ENCODE measurements at regions not wholly inside any gene's neighbourhood (a gene's known extent, or its start where the extent isn't known, plus 50 kb on each side); places are given as distances from the start of the nearest gene placed in this dataset.

DNA sequence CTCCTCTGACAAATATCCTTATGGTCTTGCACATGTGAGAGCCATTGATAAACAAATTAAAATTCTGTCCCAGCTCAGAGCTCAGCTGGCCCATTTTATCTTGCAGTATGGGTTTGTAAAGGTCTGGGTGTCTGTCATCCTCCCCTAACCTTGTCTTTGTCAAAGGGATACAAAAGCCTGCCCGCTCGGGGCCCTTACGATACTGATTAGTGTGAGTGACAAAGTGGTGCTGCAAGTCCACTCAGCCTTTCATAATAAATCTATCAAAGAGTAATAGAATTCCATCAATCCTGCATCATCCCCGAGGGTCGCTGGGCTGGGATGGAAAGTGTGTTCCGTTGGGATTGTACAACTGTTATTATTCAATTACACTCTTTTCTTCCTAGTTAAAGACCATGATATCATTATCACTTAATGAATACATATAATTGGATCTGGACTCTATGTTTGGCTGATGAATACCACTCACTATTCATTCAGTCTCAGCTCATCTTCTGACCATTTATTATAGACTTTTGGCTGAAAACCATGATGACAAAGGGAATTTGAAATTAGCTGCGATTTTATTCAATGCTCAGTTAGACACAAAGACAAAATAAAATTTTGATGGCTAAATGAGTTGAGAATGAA is 122.5 kb upstream of the FOXD3 start:
- DNase-seq (ENCODE audit: low spot score), result no peak

DNA sequence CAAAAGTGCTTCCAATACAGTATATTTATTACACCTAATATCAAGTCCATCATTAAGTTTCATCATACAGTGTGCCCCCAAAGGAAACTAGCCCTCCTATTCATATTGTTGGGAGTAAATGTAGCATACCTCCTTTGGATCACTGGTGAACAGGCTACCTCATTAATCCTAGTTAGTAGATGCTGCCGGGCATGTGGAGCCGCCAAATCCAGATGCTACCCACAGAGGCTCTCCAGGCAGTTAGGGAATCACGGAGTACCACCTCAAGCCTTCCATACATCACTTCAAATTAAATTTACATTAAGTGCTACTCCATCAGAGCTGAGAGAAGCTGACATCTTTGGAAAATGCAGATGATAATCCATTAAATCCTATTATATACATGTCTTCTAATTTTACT is 121.7 kb upstream of the FOXD3 start:
- no peak for DNase-seq (ENCODE audit: low spot score)

DNA sequence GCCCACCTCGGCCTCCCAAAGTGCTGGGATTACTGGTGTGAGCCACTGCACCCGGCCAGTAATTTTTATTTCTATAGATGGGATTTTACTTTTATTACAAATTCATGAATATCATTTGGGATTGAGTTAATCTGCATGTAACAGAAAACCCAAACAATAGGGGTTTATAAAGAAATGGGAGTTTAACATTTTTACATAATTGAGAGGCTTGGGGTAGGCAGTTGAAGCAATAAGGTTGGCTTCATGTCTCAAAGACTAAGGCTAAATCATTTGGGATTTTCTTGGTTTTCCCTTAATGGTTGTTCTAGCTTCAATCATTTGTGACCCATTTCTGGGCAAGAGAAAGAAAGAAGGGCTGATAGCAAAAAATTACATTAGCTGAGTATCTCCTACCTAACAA is 118.7 kb upstream of the FOXD3 start:
- no peak for DNase-seq (ENCODE audit: low spot score)

DNA sequence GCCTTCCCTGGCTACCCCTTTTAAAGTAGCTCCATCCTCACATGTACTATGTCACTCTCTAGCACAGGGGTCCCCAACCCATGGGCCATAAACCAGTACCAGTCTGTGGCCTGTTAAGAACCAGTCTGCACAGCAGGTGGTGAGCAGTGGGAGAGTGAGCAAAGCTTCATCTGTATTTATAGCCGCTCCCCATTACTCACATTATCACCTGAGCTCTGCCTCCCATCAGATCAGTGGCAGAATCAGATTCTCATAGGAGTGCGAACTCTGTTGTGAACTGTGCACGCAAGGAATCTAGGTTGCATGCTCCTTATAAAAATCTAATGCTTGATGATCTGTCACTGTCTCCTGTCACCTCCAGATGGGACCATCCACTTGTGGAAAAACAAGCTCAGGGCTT is 116.6 kb upstream of the FOXD3 start:
- no peak for DNase-seq (ENCODE audit: low spot score)

DNA sequence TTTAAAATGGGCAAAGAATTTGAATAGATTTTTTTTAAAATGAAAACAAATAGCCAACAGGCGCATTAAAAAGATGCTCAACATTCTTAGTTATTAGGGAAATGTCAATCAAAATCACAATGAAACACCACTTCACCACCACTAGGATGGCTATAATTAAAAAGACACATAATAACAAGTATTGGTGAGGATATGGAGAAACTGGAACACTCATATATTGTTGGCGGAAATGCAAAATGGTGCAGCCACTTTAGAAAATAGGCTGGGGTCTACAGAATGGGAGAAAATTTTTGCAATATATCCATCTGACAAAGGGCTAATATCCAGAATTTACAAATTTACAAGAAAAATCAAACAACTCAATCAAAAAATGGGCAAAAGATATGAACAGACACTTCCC is 107.8 kb upstream of the FOXD3 start:
- no peak for DNase-seq (ENCODE audit: low spot score)

DNA sequence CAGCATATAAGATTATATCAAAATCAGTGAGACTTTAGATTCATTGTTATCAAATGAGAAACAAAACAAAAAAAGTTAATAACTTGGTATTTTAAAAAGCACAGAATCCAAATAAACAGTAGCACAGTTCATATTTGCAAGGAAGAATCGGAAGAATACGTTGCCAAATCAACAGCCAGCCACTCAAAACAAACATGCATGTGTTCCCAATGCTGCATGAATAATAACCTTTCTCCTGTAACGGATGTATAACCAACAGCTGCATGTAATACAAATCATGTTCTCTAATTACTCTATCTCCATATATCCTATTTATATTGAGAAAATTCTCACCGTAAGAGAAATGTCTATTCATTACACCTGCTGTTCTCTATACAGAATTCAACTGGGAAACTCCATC is 98.9 kb upstream of the FOXD3 start:
- no peak for DNase-seq (ENCODE audit: low spot score)

DNA sequence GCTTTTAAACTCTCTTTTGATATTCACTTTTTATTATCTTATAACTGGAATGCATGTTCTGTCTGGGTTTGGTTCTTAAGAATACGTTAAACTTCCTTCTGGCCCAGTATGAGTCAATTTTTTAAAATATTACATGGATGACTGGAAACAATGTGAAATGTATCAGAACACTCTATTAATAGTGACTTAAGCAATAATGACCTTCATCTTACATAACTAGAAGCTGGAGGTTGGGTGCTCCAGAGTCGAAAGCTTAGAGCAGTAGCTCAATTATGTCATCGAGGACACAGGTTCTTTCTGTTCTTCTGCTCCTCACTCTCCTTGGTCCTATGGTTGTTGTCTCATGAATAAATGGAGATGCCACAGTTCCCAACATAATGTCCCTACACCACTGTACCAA is 91.6 kb upstream of the FOXD3 start:
- DNase-seq (ENCODE audit: low spot score), result no peak

DNA sequence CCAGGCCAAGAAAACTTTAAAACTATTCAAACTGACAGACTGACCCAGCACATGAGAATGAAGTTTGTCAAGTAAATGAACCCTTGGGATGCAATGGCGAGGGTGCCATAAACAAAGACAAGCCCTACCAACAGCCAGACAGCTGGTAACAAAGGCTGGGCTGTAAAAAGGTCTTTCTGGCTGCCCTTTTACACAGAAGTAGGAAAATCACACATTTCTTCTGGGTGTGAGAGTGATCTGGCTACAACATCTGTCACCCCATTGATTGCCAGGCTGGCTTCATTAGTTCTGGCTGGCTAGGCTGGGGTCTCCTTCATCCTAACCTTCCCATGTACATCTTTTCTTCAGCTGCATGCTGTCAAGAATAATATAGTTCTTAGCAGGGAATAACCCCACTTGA is 83.6 kb upstream of the FOXD3 start:
- DNase-seq (ENCODE audit: low spot score), result no peak

DNA sequence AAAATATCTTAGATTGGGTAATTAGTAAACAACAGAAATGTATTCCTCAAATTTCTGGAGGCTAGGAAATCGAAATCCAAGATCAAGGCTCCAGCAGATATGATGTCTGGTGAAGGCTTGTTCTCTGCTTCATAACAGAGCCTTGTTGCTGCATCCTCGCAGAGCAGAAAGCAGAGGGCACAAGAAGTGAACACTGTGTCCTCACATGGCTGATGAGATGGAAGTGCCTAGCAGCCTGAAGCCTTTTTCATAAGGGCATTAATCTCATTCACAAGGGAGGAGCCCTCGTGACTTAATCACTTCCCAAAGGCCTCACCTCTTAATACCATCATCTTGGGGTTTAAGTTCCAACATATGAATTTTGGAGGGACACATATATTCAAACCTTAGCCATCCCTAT is 77.2 kb upstream of the FOXD3 start:
- DNase-seq (ENCODE audit: low spot score), result no peak

DNA sequence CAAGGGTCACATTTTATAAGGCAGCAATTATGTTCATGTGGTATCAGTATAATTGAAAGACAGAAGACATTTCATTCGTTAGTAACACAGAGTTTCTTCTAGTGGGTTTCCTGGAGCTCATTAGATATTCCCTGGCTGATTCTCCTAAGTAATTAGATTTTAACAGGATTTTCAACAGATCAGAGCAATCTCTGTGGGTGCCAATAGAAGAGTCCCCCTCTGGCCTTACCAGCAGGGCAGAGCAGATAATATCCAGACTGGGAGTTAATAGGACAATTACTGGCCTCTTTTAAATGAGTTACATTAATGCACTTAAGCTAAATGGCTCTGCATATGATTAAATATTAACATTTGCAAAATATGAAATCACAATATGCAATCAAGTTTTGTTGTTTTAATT is 74.2 kb upstream of the FOXD3 start:
- no peak for DNase-seq (ENCODE audit: low spot score)

DNA sequence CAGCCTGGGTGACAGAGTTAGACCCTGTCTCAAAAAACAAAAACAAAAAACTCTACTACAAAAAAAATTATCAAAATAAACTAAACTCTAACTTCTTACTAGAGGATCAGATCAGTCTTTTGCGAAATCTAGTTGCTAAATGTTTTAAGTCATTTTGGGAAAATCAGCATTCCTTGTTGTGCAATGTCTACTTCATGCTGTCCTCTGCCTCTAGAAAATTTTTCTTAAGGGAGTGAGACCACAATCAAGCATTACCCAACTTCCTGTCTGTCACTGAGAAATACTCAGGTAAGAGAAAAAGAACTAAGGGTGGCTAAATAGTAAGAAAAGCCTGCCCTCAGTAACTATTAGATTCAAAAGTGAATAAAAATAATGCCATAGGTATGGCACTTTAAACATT is 67.2 kb upstream of the FOXD3 start:
- no peak for DNase-seq (ENCODE audit: low spot score)

DNA sequence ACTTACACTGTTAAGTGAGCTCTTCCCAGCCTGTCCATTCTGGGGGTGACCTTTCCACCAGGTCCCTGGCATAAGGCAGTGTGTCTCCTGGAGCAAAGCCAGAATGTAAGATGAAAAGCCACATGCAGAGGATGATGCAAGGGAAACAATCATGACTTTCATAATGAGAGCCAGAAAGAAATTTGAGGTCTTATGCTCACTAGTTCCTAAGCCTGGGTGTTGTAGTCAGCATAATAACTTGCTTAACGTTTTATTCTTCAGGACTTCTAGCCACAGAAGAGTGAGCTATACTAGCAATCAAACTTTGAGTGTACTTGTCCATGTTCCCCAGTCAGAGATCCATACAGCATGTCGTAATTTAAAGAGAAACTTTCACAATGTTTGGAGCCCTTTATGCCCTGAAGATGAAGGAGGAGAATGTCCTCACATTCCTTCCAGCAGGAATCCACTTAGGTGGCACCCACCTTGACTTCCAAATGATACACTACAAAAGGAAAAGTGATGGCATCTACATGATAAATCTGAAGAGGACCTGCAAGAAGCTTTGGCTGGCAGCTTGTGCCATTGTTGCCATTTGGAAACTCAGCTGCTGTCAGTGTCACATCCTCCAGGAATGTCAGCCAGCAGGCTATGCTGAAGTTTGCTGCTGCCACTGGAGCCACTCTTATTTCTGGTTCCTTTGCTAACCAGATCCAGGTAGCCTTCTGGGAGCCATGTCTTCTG is 60.5 kb upstream of the FOXD3 start:
- DNase-seq (ENCODE audit: low spot score), result no peak

DNA sequence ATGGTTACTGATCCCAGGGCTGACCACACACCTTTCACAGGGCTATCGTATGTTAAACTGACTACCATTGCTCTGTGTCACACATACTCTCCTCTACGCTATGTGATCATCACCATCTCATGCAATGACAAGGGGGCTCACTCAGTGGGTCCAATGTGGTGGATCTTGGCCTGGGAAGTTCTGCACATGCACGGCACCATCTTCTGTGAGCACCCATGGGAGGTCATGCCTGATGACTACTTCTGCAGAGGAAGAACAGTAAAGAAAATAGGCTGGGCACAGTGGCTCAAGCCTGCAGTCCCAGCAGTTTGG is 60.0 kb upstream of the FOXD3 start:
- DNase-seq (ENCODE audit: low spot score), result no peak

DNA sequence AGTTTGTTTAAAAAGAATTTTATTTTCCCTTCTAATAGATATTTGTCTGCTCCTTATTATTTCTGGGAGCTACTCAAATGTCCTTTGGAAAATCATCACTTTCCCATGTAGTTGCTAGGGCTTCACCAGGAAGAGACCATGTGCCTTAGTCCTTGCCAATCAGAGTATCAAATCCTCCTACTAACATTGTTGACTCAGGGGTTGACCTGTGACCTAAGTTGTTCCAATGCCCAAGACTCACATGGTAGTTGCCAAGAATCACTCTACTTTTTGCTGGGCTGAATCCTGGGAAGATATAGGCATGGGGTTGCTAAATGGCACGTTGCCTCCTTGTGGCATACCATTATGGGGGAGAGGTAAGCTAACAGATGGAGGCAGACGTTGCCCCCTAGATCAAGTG is 58.2 kb upstream of the FOXD3 start:
- DNase-seq (ENCODE audit: low spot score), result no peak

DNA sequence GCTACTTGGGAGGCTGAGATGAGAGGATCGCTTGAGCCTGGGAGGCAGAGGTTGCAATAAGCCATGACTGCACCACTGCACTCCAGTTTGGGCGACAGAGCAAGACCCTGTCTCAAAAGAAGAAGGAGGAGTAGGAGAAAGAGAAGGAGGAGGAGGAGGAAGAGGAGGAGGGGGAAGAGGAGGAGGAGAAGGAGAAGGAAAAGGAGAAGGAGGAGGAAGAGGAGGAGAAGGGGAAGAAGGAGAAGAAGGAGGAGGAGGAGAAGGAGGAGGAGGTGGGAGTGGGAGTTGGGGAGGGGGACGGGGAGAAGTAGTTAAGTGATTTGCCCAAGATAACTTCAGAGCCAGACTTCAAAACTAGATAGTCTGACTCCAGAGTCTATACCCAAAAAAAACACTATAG is 55.5 kb upstream of the FOXD3 start:
- DNase-seq (ENCODE audit: low spot score), result no peak

DNA sequence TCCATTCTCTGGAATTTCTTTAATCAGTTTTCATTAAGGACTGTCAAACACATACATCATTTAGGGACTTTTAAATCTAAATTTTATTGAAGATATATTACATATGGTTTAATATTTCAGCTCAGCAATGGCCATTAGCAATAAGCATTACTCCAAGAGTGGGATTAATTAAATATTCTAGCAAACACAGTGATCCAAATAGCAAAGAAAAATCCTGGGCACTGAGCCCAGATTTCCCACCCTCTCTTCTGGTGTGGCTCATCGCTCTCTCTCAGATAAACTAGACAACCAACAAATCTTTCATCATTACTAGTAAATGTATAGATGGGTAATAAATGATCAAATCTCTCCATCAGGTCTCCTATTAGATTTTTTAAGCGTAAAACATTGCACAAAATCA is 53.5 kb upstream of the FOXD3 start:
- no peak for DNase-seq (ENCODE audit: low spot score)

DNA sequence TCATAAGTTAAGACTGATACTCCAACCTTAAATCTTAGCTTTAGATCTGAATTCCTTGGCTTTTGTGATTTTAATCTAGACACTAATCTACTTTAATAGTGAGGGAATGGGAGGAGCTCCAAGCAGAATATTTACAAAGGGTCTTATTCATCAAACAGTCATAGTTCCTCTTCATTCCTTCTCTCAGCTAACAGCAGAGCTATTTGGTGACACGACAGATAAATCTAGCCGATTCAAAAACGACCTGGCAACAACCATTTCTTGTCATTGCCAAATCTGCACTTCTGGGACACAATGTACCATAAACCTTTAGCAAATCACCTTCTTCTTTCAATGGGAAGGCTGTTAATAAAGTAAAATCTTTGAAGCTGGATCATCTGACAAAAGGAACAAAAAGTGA is 52.8 kb upstream of the FOXD3 start:
- no peak for DNase-seq (ENCODE audit: low spot score)
